ENCODE measurements at regions not wholly inside any gene's neighbourhood (a gene's known extent, or its start where the extent isn't known, plus 50 kb on each side); places are given as distances from the start of the nearest gene placed in this dataset.

DNA sequence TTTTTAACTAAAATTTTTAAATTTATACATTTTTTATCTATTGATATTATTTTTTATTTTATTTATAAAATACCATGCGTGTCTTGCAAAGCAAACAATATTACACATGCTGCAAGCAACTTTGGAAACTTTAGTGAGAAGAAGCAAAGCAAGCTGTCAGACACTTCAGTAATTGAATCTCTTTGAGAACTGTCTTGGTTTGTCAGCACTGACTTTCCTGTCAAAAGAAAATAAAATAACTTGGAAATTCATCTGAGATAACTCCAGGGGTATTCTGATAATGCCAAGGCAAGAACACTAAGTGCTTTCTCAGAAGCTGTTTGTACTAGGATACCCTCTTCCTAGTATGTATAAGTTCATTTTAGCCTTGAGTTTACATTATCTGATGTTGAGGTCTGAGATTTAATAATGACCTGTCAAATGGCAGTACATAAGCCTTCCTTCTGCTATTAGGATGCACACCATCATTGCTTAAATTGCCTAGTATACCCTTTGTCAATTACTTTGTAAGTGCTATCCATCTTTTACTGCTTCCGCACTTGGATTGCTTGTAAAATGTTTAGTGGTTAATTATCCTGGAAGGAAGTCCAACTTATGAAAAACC, 624.2 kb upstream of the AGA start:
- no peak for DNase-seq

DNA sequence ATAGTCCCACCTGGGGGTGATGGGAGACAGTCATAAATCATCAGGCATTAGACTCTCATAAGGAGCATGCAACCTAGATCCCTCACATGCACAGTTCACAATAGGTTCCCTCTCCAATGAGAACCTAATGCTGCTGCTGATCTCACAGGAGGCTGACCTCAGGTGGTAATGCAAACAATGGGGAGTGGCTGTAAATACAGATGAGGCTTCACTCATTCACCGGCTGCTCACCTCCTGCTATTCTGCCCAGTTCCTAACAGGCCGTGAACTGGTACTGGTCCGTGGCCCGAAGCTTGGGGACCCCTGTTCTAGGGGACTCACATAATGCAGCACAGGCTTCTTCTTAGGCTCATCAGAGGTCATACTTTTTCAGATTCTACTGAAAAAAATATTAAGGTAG, 625.9 kb upstream of the AGA start:
- DNase-seq, result no peak

DNA sequence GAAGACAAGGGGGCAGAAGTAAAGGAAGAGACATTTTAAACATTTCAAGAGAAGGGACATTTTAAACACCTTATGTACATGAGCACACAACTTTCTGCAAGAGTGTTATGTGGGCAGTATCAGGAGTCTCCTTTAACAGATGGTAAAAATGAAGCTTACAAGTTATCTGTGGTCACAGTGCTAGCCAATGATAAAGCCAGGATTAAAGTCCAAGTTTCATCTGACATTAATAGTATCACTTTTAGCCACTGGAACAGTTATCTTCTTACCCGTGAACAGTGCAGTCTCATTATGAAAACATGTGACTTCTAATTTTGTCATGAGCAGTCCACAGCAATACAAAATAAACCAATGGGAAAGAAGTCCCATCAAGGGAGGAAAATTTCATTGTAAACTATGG, 627.9 kb upstream of the AGA start:
- DNase-seq, result no peak

DNA sequence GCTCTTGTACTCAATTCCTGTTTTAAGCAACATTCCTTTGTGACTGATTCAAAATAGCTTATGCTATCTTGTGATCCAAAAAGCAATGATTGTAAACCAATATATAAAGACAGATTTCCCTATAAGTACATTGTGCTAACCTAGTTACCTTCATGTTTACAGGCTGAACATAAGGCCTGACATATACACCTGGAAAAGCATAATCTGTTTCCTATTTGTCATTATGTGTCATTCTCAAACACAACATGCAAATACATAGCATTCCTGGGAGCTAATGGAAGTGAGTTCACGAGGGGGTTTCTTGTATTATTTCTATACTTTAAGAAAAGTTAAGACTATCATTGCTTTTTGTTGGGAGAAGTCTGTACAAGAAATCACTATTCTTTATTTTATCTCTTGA, 638.1 kb upstream of the AGA start:
- no peak for DNase-seq

DNA sequence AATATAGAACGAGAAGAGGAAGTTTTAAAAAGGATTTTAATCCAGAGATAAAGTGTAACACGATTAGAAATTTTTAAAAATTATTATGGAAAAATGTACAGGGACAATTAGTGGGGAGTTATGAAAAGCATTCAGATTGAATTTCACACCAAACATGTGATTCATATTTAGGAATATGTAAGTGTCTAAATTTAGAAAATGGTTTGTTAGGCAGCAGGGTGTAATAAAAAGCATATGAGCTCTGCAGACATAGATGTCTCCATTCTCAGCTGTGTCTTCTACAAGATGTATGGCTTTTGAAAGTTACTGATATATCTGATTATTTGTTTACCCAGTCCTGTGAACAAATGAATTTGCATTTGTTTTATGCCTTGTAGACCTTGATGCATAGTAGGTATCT, 638.9 kb upstream of the AGA start:
- no peak for DNase-seq

DNA sequence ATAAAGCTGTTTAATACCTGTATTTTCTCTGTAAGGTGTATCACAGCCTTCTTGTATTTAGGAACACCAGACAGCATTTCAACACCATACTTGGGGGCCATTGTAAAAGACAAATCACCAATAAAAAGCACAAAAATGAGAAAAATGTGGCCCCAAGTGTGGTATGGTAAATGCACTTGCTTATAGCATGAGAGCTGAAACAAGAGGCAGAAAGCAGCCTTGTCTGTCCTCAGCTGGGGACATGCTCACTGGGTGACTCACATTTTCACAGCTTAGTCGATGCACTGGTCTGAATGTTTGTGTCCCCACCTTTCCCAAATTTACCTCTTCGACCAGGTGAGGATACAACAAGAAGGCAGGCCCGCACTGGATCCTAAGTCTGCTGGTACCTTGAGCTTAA, 639.7 kb upstream of the AGA start:
- DNase-seq, result no peak

DNA sequence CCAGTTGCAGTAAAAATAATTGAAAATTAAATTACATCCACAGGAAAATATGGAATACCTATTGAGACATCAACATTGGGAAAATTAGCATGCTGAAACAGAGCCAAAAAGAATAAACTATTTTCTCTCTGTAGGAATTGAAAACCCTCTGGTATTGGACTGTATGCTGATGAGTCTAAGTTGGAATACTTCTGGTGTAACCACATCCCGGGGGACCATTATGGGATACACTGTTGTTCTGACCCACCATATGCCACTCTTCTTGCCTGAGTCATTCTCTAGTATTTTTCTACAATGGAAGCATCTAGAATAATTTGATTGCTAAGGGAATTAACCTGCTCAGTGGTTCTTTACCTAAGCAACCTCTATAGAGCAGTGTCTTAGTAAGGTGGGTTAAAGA, 640.7 kb upstream of the AGA start:
- no peak for DNase-seq

DNA sequence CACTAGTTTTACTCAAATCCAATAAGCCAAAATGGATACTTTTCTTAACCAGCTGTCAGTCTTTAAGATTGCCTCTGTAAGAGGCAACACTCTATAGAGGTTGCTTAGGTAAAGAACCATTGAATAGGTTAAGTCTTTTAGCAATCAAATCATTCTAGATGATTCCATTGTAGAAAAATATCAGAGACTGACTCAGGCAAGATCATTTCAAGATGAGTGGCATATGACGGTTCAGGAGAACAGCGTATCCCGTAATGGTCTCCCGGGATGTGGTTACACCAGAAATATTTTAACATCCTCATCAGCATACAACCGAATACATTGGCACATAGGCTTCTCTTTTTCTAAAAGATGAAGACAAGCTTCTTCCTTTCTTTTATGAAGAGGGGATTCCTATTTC, 641.7 kb upstream of the AGA start:
- DNase-seq, result no peak

DNA sequence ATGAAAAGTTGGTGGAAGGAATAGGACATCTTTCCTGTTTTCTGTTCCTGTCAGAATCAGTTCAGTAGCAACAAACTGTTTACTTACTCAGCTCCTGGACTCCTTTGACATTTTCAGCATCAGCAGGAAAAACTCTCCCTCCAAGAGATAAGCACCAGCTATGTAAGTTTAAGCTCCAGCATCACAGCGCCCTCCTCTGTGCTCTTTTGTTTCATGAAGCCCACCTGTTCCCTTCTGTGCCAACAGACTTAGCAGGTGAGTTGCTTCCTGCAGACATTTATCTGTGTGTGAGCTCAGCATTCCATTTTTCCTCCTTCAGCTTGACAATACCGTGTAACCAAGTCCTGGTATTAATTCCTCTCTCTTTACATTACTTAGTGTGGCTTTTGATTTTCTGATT, 644.1 kb upstream of the AGA start:
- DNase-seq, result no peak

DNA sequence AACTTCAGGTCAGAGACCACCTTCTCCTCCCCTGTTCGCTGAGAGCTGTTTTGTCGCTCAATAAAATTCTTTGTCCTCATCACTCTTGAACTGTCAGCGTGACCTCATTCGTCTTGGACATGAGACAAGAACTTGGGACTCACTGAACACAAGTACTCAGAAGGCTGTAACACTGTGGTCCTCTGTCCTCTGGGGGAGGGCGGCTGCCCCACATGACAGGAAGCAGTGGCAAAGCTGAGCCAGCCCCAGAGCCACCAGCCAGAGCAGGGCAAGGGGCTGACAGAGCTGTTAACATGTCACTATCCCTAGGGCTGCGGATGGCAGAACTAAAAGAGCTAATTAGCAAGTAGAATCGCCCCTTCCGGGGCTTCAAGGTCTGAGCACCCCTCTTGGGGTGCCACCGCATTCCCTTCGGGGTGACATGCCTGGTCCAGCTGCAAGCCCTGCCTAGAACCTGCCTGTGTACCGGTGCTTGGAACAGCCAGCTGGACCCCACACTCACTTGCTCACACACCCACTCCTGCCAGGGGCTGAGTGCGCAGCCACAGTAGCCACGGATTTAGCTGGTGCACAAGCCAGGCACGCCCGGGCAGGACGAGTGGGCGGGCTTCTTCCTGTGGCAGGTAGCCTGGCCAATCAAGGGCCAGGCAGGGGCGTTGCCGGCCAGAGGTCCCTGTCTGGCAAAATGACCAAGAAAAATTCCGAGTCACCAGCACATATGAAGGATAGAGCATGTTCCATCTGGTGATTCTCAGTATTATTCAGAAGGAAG, 648.6 kb upstream of the AGA start:
- no peak for DNase-seq

DNA sequence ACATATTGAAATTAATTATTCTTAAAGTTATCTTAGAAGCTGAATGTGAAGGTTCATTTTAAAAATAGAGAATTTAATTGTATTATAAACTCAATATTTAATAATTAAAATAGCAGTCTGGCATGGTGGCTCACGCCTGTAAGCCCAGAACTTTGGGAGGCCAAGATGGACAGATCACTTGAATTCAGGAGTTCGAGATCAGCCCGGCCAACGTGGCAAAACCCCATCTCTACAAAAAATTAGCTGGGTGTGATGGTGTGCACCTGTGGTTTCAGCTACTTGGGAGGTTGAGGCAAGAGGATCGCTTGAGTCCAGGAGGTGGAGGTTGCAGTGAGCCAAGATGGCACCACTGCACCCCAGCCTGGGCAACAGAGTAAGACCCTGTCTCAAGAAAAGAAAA, 659.9 kb upstream of the AGA start:
- no peak for DNase-seq

DNA sequence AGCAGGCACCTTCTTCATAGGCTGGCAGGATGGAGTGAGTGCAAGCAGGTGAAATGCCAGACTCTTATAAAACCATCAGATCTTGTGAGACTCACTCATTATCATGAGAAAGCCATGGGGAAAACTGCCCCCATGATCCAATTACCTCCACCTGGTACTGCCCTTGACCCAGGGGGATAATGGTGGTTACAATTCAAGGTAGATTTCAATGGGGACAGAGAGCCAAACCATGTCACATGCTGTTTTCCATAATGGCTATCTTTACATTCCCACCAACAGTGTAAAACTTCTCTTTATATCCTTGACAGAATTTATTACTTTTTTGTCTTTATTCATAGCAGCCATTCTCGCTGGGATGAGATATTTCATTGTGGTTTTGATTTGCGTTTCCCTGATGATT, 663.0 kb upstream of the AGA start:
- no peak for DNase-seq

DNA sequence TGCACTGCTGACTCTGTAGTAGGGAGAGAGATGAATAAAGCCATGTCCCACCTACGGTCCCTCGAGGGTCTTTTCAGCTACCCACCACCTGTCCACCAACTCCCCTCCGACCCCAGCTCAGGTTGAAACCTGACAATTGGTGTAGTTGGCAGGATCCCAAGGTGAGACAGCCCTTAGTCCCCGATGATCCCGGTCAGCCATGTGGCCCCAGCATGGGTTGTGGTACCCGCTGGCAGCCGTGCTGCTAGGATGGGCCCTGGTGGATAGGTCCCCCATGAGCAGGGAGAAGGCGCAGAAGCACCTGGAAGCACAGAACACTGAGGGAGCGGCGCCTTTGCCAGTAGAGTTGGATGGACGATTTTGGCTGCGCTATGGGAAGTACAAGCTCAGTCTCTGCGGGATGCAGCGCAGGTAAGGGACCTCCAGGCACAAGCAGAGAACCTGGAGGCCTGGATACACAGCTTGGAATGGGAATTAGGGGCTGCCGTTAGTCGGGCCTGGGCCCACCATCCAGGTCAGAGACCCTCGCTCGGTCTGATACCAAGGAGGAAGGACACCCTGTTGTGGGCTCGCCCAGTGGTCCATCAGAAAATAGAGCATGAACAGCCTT, 694.6 kb upstream of the AGA start:
- DNase-seq, result no peak

DNA sequence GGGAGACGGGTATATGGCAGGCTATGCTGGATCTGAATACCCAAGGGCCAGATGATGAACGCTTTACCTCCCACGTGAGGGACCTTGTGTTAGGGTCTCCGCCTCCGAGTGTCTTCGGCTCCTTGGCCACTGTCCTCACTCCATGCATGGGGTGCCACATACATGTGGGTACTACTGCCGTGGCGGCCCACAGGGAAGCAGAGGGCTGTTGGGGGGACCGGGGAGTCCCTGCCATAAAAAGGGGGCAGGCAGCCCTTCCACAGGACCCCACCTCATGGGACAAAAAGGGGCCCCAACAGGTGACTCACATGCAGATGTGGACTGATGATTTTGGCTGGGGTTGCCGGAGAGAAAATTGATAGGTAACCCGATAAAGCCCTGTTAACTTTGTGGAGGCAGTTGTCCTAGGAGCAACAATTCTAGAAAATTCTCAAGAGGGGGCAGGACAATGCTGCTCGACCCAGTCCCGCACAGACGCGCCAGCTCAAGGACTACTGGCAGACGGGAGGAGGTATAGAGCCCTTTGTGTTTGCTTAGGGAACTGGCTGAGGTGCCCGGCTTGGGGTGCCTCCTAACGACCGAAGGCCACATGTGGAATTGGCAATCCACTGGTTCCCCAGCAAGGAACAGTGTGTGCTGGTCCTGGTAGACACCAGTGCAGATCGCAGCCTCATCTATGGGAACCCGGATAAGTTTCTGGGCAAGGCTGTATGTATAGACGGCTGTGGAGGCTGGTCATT, 695.7 kb upstream of the AGA start:
- DNase-seq, result no peak

DNA sequence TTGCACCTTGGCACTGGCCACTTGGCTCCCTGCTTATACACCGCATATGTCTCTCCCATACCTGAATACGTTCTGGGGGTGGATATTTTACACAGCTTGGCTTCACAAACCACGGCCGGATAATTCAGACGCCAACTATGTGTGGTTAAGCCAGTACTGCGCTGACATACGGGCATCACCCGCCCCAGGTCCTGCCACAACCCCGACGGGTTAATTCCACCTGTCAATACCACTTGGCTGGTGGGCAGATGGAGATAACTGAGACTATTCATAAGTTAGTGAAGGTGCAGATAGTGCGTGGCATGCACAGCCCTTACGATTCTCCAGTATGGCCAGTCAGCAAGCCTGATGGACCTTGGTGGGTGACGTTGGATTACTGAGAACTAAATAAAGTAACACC, 696.3 kb upstream of the AGA start:
- DNase-seq, result no peak

DNA sequence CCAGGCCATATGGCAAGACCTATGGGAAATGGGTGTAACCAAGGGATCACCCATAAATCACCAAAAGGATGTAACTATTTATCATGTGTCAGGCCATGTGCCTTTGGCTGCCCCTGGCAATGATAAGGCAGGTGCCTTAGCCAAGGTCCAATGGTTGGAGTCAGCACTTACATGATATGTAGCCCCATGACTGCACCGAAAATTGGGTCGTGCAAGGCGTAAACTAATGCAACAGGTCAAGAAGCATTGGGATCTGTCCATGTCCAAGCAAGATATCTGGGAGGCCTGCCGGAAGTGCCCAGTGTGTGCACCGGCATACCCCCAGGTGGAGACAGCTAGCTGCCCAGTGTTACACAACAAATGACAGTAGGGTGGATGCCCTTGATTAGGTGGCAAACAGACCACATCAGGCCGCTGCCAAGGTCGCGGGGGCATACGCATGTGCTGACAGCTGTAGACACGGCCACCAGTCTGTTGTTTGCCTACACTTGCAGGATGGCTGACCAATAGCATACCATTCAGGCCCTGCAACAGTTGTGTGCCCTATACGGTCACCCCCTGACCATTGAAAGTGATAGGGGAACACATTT, 698.2 kb upstream of the AGA start:
- DNase-seq, result no peak

DNA sequence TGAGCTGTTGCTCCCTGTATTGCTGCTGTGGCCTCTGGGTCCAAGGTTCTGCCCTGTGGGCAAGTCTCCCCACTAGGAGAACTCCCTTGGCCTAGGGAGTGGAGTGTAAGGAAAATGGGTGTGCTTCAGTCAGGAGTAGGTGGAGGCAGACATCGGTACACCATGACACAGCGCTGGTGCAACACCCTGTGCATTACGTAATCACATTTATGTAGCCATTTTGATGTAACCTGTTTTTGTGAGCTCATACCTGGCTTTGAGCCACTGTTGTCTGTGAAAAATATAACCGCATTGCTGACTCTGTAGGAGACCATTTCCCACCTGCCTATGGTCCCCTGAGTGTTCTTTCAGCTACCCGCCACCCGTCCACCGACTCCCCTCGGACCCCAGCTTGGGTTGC, 700.5 kb upstream of the AGA start:
- DNase-seq, result no peak

DNA sequence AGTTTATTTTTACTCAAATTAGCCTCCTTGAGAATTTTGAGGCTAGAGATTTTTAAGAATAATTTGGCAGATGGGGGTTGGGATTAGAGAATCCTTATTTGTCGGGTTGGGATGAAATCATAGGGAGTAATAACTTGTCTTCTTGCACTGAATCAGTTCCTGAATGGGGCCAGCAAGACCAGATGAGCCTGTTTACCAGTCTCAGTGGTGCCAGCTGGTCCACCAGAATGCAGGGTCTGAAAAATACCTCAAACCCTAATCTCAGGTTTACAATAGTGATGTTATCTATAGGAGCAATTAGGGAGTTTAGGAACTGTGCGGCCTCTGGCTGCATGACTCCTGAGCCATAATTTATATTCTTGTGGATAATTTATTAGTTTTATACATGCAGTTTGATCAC, 705.9 kb upstream of the AGA start:
- DNase-seq, result no peak

DNA sequence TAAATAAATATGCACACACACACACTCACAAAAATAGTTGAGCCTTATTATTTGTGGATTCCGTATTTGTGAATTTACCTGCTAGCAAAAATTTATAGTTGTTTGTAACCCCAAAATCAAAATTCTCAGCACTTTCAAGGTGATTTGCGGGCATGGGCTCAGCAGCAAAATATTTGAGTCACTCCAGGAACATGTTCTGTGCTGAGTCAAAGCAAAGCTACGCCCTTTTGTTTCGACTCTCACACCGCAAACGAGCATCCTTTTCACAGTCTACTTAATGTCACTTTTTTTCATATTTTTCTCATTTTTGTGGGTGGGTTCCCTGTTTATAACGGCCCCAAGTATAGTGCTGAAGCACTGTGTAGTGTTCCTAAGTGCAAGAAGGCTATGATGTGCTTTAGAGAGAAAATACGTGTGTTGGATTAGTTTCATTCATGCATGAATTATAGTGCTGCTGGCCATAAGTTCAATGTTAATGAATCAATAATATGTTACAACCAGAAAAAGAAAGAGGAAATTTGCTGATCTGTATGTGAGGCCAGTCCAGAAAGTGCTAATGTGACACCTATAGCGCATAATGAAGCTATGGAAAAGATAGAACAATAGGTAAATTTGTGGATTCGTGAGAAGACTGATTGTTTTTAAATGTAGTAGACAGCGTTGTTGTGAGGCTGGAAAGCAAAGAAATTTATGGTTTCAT, 723.2 kb upstream of the AGA start:
- no peak for DNase-seq

DNA sequence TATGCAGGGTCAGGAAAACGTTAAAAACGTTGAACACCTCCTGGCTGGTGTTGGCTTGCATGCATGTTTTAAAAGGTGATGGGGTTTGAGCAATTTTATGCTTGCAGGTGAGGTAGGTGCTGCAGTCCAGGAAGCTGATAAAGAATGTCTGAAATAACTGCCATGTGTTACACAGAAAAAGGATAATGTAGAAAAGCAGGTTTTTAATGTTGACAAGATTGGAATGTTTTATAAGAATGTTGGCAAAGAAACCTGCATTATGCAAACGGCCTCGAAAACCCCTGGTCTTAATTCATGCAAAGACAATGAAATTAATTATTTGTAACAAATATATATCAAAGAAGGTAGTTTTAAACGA, 723.7 kb upstream of the AGA start:
- no peak for DNase-seq

DNA sequence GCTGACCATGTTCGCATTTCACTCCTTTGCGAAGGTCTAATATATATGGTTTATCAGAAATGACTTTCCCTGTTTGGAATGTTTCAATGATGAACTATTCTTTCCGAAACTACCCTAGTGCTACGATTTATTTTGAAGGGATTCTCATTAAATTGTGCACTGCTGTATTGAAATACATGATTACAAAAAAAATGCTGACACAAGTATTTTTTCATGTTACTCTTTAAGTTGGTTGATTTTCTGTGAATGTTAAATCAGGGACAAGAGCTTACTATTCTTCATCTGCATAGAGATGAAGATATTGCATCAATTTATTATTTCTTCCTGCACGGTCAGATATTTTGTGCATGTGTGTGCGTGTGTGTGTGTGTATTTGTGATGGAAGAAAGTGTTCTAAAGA, 731.5 kb upstream of the AGA start:
- no peak for DNase-seq

DNA sequence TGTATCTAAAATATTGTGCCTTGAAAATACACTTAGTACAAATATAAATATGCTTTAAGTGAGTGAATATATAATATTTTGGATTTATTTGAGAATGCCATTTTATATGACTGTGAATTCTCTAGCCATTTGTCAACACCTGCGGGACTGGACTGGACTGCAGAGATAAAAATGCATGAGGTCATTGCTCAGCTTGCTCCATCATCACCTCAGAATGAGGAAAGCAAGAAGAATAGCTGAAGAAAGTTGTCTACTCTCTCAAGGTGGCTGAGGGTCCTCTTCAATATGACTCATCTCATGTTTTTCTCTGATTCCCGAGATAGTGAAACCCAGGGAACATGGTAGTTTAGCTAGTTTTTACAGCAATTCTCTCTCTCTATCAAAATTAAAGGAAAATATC, 732.5 kb upstream of the AGA start:
- no peak for DNase-seq

DNA sequence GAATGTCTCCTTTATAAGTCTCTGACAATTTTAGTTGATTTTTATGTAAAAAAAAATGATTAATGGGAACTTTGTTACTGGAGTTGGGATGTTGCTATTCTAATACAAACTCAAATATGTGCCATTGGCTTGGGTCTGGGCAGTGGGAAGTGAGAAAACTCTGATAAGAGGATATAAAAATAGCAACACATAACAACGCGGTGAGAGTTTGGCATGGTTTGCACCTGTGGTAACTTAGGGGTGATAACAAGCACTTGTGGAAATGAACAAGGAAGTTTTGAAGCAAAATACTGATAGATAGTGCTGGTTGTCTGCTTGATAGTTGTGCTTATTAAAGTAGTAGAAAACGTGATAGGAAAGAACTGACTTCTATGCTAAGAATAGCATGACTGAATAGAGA, 743.3 kb upstream of the AGA start:
- DNase-seq, result no peak

Data from left hindlimb (tissue), 1 donor.